ENCODE measurements at regions not wholly inside any gene's neighbourhood (a gene's known extent, or its start where the extent isn't known, plus 50 kb on each side); places are given as distances from the start of the nearest gene placed in this dataset.

DNA sequence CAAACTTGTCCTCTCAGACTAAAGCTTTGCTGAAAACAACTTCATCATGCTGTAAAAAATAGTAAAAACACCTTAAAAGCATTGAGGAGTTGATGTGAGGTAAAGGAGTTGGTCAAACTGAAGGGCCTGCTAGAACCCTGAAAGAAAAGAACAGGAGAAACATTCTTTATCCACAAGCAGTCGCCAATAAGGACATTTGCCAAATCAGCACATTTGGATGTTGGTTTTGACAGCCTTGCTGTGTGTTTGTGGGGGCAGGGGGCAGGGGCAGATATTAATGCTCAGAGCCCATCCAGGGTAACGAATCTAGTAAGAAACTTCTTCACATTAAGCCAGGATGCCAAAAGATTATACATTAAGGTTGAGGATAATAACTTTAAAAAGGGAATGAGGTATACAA lies 399.9 kb upstream of the ZFHX3 start:
- Histone ChIP-seq H3K4ac (replicated peaks; ENCODE audit: insufficient read length, low read depth, low read length) (no peak overlapping the region), H3K56ac (replicated peaks; ENCODE audit: insufficient read length, low read depth, low read length) (no peak overlapping the region), H4K8ac (ENCODE audit: extremely low read depth, insufficient read depth, low read length) (no peak overlapping the region), H3K4me3 (ENCODE audit: extremely low read depth in 1 of 4, insufficient read depth in 2 of 4, low read depth in 3 of 4, low read length in 4 of 4) (no peak overlapping the region), H4K91ac (replicated peaks; ENCODE audit: insufficient read length, low read length) (no peak overlapping the region), H3K9ac (replicated peaks in 1 of 4; ENCODE audit: extremely low read depth in 1 of 4, low read depth in 3 of 4, low read length in 3 of 4) (no peak overlapping the region), H3K79me2 (ENCODE audit: control insufficient read depth in 1 of 2, insufficient read depth in 2 of 2, low read length in 2 of 2) (no peaks in the 10 kb centered on the region), H3K79me1 (ENCODE audit: low read depth, low read length) (no peaks in the 10 kb centered on the region), H2BK20ac (ENCODE audit: low read length) (no peak overlapping the region), H4K5ac (ENCODE audit: insufficient read length, low read depth, low read length) (no peak overlapping the region), H3K9me3 (ENCODE audit: insufficient read depth in 2 of 2, low read depth in 1 of 2, low read length in 1 of 2) (peaks cover 7 to 9% of the 10 kb centered on the region in 2 experiments; a peak in 3 of 4 replicates), H3K27me3 (replicated peaks in 1 of 4; ENCODE audit: control insufficient read depth in 3 of 4, extremely low read depth in 1 of 4, insufficient read depth in 3 of 4, low read length in 3 of 4) (no peaks in the 10 kb centered on the region), H2BK15ac (ENCODE audit: low read length) (no peak overlapping the region), H2AFZ (ENCODE audit: low read length) (no peak overlapping the region), H2BK12ac (ENCODE audit: low read depth, low read length) (no peak overlapping the region), H2AK5ac (ENCODE audit: low read depth, low read length) (no peak overlapping the region), H3K23ac (ENCODE audit: insufficient read length) (no peak overlapping the region), H3K14ac (ENCODE audit: insufficient read length) (no peak overlapping the region), H3K27ac (ENCODE audit: low read depth, low read length) (no peak overlapping the region), H3K23me2 (ENCODE audit: low read depth, low read length) (no peaks in the 10 kb centered on the region; the same call in 1 of the 2 replicates), H3K18ac (ENCODE audit: extremely low read depth, low read length) (no peak overlapping the region), H2BK5ac (ENCODE audit: low read depth, low read length) (no peak overlapping the region), H3K36me3 (ENCODE audit: control insufficient read depth in 2 of 4, insufficient read depth in 4 of 4, low read length in 3 of 4) (no peaks in the 10 kb centered on the region), H2BK120ac (replicated peaks; ENCODE audit: low read depth, low read length) (no peak overlapping the region), H3K4me2 (ENCODE audit: insufficient read depth in 1 of 2, low read depth in 2 of 2, low read length in 2 of 2) (no peak overlapping the region), H3K4me1 (replicated peaks in 1 of 4; ENCODE audit: control insufficient read depth in 3 of 4, insufficient read depth in 4 of 4, low read length in 3 of 4) (no peaks in the 10 kb centered on the region), H4K20me1 (replicated peaks in 1 of 2; ENCODE audit: control insufficient read depth in 1 of 2, insufficient read depth in 2 of 2, low read length in 2 of 2) (no peaks in the 10 kb centered on the region)
- 84% methylated on average over 2 of the region's 2 CpGs; no CpG with 5 or more reads in 1 of the 2 experiments for WGBS, 2 experiments (ENCODE audit: extremely low coverage in 1 of 2, insufficient coverage in 1 of 2, insufficient read length in 1 of 2, insufficient replicate concordance in 2 of 2, low coverage in 1 of 2, low lambda C conversion rate in 2 of 2, missing lambda C conversion rate in 1 of 2)
- ChIA-PET POLR2A (ENCODE audit: partially characterized antibody) (no interaction called here), CTCF (ENCODE audit: partially characterized antibody) (no interaction called here)
- no peak for DNase-seq (ENCODE audit: low read depth in 1 of 2, low spot score in 2 of 2)
- no peak for FAIRE-seq
- TF ChIP-seq, protein P1, sequence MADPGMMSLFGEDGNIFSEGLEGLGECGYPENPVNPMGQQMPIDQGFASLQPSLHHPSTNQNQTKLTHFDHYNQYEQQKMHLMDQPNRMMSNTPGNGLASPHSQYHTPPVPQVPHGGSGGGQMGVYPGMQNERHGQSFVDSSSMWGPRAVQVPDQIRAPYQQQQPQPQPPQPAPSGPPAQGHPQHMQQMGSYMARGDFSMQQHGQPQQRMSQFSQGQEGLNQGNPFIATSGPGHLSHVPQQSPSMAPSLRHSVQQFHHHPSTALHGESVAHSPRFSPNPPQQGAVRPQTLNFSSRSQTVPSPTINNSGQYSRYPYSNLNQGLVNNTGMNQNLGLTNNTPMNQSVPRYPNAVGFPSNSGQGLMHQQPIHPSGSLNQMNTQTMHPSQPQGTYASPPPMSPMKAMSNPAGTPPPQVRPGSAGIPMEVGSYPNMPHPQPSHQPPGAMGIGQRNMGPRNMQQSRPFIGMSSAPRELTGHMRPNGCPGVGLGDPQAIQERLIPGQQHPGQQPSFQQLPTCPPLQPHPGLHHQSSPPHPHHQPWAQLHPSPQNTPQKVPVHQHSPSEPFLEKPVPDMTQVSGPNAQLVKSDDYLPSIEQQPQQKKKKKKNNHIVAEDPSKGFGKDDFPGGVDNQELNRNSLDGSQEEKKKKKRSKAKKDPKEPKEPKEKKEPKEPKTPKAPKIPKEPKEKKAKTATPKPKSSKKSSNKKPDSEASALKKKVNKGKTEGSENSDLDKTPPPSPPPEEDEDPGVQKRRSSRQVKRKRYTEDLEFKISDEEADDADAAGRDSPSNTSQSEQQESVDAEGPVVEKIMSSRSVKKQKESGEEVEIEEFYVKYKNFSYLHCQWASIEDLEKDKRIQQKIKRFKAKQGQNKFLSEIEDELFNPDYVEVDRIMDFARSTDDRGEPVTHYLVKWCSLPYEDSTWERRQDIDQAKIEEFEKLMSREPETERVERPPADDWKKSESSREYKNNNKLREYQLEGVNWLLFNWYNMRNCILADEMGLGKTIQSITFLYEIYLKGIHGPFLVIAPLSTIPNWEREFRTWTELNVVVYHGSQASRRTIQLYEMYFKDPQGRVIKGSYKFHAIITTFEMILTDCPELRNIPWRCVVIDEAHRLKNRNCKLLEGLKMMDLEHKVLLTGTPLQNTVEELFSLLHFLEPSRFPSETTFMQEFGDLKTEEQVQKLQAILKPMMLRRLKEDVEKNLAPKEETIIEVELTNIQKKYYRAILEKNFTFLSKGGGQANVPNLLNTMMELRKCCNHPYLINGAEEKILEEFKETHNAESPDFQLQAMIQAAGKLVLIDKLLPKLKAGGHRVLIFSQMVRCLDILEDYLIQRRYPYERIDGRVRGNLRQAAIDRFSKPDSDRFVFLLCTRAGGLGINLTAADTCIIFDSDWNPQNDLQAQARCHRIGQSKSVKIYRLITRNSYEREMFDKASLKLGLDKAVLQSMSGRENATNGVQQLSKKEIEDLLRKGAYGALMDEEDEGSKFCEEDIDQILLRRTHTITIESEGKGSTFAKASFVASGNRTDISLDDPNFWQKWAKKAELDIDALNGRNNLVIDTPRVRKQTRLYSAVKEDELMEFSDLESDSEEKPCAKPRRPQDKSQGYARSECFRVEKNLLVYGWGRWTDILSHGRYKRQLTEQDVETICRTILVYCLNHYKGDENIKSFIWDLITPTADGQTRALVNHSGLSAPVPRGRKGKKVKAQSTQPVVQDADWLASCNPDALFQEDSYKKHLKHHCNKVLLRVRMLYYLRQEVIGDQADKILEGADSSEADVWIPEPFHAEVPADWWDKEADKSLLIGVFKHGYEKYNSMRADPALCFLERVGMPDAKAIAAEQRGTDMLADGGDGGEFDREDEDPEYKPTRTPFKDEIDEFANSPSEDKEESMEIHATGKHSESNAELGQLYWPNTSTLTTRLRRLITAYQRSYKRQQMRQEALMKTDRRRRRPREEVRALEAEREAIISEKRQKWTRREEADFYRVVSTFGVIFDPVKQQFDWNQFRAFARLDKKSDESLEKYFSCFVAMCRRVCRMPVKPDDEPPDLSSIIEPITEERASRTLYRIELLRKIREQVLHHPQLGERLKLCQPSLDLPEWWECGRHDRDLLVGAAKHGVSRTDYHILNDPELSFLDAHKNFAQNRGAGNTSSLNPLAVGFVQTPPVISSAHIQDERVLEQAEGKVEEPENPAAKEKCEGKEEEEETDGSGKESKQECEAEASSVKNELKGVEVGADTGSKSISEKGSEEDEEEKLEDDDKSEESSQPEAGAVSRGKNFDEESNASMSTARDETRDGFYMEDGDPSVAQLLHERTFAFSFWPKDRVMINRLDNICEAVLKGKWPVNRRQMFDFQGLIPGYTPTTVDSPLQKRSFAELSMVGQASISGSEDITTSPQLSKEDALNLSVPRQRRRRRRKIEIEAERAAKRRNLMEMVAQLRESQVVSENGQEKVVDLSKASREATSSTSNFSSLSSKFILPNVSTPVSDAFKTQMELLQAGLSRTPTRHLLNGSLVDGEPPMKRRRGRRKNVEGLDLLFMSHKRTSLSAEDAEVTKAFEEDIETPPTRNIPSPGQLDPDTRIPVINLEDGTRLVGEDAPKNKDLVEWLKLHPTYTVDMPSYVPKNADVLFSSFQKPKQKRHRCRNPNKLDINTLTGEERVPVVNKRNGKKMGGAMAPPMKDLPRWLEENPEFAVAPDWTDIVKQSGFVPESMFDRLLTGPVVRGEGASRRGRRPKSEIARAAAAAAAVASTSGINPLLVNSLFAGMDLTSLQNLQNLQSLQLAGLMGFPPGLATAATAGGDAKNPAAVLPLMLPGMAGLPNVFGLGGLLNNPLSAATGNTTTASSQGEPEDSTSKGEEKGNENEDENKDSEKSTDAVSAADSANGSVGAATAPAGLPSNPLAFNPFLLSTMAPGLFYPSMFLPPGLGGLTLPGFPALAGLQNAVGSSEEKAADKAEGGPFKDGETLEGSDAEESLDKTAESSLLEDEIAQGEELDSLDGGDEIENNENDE (IDR thresholded peaks at IDR 0.05; ENCODE audit: insufficient replicate concordance, low read length) = no peak

All from H1 (cell line).